HG03103 (cell line): ENCODE measurements at regions not wholly inside any gene's neighbourhood (a gene's known extent, or its start where the extent isn't known, plus 50 kb on each side); places are given as distances from the start of the nearest gene placed in this dataset.
"Not testable (repeated sequence)": the region's sequence is repeated elsewhere in the genome, so short reads cannot be mapped to it uniquely, and the experiment has no call there.

ENCODE experiments used
- ATAC-seq: cut with Tn5 transposase; IDR thresholded peaks from one replicate; pipeline ENCODE4 v1.9.1; 2021; ENCODE audit warnings: low read depth; ENCODE audit not compliant: unreplicated experiment

DNA sequence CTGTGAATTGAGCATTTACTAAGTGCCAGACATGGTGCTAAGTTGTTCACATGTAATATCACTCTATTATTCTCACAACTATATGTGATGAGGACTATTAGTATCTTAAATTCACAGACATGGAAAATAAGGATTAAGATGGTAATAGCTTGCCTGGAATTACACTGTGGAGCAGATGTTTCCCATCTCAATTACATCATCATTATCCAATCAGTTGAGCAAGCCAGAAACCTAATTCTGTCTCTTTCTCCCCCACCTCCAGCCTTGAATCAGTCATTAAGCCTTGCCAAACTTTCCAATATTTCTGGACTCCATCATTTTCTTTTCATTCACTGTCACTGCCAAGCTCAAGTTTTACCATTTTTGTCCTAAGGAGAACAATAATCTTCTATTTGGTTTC lies 287.8 kb upstream of the KITLG start:
- no peak for ATAC-seq

DNA sequence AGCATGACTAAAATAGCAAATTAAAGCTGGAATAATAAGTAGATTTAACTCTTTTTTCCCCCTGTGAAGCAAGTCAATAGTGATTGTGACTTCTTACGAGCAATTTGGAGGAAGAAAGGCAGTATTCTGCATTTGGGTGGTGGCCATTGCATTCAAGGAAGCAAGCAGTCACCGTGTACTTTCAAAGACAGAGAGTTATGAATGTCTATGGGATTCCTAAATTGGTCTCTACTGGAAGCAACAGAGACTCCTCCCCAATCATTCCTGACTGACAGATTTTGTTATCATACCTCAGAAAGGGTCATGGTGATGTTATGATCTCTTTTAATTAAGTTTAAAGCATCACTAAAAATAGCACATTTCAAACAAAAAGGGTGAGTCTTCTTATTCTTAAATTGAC lies 287.2 kb upstream of the KITLG start:
- ATAC-seq, result no peak

DNA sequence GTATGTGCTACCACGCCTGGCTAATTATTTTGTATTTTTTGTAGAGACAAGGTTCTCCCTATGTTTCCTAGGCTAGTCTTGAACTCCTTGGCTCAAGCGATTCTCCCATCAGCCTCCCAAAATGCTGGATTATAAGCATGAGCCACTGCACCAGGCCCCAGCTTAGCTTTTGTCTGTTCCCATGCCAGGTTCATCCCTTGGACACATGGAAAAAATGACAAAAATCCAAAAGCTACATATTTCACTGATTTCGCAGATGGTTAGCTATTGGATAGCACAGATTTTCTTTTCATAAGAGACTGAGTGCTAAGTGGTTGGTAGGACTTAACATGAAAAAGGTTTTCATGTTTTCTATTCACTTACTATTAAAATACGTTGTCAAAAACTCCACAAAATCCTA lies 286.6 kb upstream of the KITLG start:
- no peak for ATAC-seq

DNA sequence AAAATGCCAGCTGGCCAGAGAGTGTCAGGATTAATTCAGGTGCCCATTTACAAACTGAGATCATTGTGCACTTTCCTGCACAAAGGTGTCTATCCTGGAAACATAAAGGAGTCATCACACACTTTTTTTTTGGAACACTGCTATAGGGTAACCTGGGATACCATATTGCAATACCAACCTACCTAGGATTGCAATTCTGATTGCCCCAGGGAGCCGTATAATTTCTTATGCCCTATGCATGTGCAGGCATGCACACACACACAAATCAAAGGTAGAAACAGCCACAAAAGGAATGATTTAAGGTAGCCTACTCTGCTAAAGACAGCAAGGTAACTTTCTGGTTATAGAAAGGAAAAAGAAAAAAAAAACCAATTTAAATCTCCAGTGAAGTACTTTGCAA lies 285.3 kb upstream of the KITLG start:
- ATAC-seq, result no peak

DNA sequence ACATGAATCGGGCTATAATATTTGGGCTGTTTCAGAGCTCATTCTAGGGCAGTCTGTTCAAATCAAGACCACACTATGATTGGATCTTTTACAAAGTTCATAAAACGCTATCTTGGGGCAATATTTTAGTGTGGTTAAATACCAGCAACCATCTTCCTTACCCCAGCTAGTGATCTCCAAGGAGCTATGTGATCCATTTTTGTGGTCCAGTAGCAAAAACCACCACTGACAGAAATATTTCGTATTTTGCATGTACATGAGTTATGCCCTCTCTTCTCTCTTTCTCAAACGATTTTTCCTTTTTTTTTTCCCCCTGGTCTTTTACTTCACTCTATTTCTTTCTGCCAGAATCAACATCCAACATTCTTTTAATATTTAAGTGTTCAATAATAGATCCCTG lies 280.6 kb upstream of the KITLG start:
- ATAC-seq, result no peak

DNA sequence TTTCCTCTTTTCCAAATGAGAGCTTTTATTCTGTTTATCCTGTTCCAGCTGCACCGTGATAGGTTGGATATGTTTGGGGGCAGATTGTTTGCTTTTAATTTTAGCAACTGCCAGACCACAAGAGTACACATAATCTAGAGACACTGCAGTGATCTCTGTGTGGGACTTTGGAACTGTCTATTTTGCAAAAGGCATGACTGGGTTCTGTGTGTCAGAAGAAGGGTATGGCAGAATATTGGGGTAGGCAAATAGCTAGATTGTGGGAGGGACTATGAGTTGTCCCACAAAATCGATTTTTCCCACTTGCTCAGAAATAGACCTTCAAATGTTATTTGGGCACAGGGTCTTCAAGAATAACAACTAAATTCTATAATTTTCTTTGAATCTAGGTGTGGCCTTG lies 275.9 kb upstream of the KITLG start:
- no peak for ATAC-seq

DNA sequence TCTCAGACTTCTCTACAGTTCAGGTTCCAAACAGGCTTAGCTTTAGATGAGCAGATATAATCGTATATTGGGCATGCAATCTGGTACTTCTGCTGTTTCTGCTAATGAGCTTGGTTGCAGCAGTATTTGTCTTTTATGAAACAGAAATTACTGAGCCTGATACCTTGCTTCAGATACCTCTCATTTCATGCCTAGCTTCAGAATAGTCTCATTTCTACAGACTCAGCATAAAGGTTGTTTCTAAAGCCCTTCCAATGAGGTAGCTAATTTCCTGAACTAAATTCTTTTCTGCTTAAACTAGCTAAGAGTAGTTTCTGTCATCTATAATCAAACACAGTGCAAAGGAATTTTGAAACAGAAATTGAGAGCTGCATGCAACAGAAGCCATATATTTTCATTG lies 275.0 kb upstream of the KITLG start:
- no peak for ATAC-seq

DNA sequence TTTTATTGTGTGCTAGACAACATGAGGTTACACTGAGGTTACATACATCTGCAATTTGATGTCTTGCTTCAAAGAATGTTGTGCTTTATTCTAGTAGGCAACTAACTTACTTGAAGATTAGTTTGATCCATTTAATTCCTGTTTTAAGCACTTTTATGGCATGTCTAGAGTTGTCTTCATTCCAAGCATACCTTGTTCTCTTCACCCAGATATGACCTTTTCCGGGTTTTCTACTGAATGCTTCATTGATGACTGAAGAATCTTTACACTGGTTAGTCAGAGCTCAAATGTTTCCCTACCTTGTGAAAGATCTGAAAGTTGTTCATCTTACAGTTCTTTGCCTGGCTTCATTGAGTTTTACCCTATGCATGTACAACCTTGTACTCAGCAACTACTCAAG lies 274.0 kb upstream of the KITLG start:
- no peak for ATAC-seq

DNA sequence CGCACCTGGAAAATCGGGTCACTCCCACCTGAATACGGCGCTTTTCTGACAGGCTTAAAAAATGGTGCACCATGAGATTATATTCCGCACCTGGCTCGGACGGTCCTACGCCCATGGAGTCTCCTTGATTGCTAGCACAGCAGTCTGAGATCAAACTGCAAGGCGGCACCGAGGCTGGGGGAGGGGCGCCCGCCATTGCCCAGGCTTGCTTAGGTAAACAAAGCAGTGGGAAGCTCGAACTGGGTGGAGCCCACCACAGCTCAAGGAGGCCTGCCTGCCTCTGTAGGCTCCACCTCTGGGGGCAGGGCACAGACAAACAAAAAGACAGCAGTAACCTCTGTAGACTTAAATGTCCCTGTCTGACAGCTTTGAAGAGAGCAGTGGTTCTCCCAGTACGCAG lies 267.0 kb upstream of the KITLG start:
- ATAC-seq, result not testable (repeated sequence)

DNA sequence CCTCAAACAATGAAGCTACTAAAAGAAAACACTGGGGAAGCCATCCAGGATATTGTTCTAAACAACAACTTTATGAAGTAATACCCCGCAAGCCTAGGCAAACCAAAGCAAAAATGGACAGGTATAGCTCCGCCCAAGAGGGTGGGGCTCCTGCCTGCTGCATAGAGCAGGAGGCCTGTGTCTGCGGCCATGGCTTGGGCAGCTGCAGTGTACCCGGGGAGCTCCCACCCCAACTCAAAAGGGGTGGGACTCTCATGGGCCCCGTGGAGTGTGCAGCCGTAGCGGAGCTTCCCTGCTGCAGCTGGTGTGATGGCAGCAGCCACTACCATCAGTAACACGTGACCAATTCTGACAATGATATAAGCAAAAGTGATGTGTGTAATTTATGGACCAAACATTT lies 264.2 kb upstream of the KITLG start:
- ATAC-seq, result no peak

DNA sequence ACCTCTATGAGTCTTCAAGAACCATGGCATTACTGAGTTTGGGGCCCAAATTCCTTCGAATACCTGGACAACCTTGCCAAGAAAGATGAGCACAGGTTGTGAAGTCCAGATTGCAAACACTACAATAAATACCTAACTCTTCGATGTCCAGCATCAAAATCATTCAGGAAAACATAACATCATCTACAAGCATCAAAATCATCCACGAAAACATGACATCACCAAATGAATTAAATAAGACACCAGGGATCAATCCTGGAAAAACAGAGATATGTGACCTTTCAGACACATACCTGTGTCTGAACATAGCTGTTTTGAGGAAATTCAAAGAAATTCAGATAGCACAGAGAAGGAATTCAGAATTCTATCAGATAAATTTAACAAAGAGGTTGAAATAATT lies 262.0 kb upstream of the KITLG start:
- ATAC-seq, result no peak

DNA sequence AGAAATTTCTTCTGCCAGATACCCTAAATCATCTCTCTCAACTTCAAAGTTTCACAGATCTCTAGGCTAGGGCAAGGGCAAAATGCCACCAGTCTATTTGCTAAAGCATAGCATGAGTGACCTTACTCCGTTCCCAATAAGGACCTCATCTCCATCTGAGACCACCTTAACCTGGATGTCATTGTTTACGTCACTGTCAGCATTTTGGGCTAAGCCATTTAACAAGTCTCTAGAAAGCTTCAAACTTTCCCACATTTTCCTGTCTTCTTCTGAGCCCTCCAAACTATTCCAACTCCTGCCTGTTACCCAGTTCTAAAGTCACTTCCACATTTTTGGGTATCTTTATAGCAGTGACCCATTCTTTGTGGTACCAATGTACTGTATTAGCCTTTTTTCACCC lies 259.2 kb upstream of the KITLG start:
- no peak for ATAC-seq

DNA sequence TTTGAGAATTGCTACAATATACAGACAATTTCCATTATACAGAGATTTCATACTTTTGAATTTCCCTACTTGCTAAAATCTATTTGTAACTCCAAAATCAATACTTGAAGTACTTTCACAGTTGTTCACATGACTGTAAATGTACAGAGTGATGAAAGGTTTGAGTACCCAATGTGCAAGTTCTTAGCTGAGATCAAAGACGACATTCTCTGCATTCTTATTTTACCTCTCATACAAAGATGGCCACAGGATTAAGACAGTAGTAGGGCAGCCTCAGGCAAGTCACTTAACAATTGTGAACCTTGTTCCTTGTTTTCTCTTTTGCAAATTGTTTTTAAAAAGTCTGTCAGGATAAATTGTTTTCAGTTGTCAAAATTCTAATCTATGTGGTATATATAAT lies 255.9 kb upstream of the KITLG start:
- no peak for ATAC-seq

DNA sequence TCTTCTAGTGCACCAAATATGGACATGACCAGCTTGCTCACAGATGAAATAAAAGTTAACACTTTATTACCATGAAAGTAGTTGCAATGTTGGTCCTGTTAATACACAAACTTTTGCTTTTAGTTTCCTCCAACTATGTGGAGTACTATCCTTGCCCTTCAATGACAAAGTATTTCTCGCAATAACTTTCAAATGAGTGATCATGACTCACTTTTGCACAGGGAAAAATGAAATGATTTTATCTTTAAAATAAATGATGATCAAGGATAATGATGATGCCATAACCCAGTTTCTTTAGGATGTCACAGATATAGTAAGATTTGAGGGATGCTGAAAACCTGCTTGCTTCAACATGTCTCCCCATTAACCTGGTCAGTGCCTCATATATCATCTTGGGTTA lies 254.0 kb upstream of the KITLG start:
- ATAC-seq, result no peak

DNA sequence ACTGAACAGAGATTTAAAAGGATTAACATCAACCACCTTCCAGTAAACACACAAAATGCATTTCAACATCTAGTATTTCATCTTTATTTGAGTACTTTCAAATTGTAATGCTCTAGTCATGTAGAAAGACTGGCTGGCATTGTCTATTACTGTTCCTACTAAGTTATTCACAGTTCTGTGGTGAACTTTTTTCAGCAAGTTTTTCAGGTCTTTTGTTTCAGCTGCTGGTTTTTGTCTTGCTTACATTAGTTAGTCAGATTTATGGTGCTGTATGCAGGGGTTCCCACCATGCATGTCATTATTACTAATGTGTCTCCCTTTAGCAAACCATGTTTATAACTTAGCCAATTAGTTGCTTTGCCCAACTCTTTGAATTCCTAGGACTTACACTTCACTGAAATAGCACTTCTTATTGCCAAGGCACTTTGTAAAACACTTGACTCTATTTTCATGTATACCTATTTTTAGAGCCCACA lies 253.4 kb upstream of the KITLG start:
- ATAC-seq, result no peak

DNA sequence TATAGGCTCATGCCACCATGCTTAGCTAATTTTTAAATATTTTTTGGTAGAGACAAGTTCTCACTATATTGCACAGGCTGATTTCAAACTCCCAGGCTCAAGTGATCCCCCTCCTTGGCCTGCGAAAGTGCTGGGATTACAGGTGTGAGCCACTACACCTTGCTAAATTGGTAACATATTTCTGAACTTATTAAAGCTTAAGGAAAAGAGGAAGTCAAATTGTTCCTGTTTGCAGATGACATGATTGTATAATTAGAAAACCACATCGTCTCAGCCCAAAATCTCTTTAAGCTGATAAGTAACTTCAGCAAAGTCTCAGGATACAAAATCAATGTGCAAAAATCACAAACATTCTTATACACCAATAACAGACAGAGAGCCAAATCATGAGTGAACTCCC lies 248.3 kb upstream of the KITLG start:
- not testable (repeated sequence) for ATAC-seq

DNA sequence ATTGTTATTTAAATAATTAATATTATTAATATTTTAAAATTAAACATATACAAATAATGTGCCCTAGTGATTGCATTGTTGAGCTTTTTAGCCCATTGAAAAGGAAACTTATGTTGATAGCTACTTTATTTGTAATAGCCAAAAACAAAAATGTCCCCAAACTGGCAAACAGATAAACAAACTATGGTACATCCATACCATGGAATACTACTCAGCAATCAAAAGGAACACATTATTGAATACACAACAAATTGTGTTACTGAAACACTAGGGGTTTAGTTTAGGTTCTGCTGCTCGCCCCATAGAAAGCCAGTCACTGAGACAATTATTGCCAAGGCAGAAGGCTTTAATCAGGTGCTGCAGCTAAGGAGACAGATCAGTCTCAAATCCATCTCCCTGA lies 239.7 kb upstream of the KITLG start:
- no peak for ATAC-seq

DNA sequence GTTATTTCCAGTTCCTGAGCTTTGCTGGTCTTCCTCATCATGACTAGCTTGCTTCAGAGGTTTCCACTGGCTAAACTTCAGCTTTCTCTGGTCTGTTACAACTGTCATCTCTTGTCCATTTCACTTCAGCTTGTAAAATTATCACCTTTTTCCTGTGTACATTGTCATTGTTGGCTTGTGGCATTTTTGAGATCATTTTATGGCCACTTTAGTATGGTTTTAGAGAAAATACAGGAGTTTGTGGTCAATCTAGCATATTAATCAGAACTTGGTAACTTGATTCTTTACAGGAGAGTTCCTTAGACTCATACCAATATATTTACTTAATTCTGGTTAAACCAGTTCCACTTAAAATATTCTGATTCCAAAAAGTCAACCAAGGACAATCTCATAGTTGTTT lies 235.9 kb upstream of the KITLG start:
- no peak for ATAC-seq

DNA sequence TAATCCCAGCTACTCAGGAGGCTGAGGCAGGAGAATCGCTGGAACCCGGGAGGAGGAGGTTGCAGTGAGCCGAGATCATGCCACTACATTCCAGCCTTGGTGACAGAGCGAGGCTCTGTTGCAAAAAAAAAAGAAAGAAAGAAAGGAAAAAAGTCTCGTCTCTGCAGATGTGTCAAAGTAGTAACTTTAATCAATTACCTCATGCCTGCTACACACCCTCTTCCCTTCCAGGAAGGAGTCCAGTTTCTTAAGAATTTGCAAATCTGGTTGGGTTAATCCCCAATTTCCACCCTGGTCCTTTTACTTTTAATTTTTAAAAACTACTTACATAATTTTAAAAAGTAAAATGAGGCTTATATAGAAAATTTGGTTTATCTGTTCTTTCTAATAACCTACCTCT lies 234.5 kb upstream of the KITLG start:
- no peak for ATAC-seq

DNA sequence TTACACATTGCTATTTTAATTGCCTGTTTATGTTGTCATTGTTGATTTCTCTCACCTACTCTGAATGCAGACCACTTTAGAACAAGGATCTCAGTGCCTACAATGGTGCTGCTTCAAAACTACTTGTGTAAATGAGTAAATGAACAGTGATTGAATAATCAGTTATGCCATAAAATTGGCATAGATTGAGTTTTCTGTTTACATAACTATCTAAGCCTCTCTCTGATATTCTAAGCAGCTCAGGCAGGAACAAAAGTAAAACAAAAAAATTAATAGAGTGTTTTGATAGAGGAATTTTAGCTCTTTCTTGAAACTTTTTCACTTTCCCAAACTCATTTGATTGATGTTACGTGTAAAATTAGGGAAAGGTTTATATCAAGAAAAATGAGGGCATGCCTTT lies 232.3 kb upstream of the KITLG start:
- no peak for ATAC-seq

DNA sequence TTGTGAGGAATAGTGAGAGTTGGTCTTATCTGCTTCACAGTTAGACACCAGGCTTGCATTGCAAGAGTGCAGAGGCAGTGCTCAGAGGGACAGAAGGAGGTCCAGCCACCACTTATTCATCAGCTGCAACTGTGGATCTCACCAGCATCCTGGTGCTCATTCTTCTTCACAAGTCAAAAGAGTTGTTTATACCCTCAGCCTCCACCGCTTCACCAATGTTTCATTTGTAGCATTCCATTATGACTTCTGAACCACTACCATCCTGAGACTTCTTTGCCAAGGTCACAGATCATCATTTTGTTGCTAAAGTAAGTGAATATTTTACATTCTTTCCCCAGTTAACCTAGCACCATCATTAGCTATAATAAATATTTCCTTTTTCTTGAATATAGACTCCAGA lies 230.5 kb upstream of the KITLG start:
- no peak for ATAC-seq

DNA sequence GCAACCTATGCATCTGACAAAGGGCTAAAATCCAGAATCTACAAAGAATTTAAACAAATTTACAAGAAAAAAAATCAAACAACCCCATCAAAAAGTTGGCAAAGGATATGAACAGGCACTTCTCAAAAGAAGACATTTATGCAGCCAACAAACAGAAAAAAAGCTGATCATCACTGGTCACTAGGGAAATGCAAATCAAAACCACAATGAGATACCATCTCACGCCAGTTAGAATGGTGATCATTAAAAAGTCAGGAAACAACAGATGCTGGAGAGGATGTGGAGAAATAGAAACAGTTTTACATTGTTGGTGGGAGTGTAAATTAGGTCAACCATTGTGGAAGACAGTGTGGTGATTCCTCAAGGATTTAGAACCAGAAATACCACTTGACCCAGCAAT lies 229.6 kb upstream of the KITLG start:
- not testable (repeated sequence) for ATAC-seq

DNA sequence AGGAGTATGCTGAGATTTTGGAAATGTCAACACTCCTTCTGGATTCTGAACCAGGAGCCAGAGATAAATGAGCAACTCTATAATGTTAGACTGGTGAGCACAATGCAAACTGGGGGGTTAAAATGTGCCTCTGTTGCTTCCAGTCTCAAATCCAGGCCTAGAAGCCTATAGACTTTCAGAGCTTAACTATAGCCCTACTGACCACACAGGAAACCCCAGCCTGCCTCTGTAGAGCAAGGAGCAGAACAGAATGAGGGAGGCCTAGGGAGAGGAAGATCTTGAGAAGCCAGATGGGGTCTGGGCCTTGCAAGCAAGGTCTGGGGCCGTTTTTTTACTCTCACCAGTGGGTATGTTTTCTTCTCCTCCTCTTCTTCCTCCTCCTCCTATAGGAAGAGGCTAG lies 225.4 kb upstream of the KITLG start:
- ATAC-seq, result no peak

DNA sequence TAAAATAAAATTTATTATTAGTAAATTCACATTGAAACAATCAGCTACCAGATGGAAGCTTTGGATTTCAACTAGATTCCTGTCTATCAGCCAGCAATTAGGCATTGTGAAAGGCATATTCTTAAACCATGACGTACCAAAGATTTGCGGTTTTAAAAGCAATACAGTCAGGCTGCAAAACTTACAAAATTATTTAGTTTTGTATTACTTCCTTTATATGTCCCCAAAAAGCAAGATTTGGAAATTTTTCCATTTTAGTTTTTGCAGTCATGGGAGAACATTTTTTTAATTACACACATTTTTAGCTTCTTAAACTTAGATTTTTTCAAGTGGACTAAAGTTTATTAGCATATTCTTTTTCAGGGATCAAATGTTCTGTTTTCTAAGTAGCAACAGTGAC lies 225.0 kb upstream of the KITLG start:
- no peak for ATAC-seq
